IMR-90 (cell line): ENCODE measurements at regions not wholly inside any gene's neighbourhood (a gene's known extent, or its start where the extent isn't known, plus 50 kb on each side); places are given as distances from the start of the nearest gene placed in this dataset.

Source experiments
- BHLHE40 ChIP-seq: fragments of 150-350 bp; IDR thresholded peaks from 2 replicates; pipeline ENCODE4 v1.6.1; 2016; ENCODE audit warnings: mild to moderate bottlenecking, low read depth, low read length
- CEBPB ChIP-seq: IDR thresholded peaks from 2 replicates; pipeline ENCODE4 v1.6.1; 2012; ENCODE audit warnings: low read depth, low read length, improper control_type of control experiment
- CTCF ChIP-seq: conservative IDR thresholded peaks from 2 replicates; pipeline ENCODE4 v1.5.1; 2012; ENCODE audit warnings: mild to moderate bottlenecking, low read depth, low read length, improper control_type of control experiment
- ELK1 ChIP-seq: fragments of 150-350 bp; IDR thresholded peaks from 2 replicates; pipeline ENCODE4 v1.6.1; 2016; ENCODE audit warnings: low read depth, mild to moderate bottlenecking, low read length, moderate library complexity, borderline replicate concordance
- FOS ChIP-seq: fragments of 150-350 bp; IDR thresholded peaks from 2 replicates; pipeline ENCODE4 v1.6.1; 2016; ENCODE audit warnings: low read depth, low read length
- MAFK ChIP-seq: IDR thresholded peaks from 2 replicates; pipeline ENCODE4 v1.6.1; 2012; ENCODE audit warnings: low read depth, low read length, improper control_type of control experiment
- POLR2A ChIP-seq: IDR thresholded peaks from 2 replicates; pipeline ENCODE4 v1.6.1; 2012; ENCODE audit warnings: mild to moderate bottlenecking, low read depth, low read length
- RAD21 ChIP-seq: IDR thresholded peaks from 2 replicates; pipeline ENCODE4 v1.6.1; 2012; ENCODE audit warnings: low read length, improper control_type of control experiment
- USF2 ChIP-seq: fragments of 150-350 bp; IDR thresholded peaks from 2 replicates; pipeline ENCODE4 v1.6.1; 2017; ENCODE audit warnings: mild to moderate bottlenecking, antibody characterized with exemption, low read length, low read depth

GRCh38 chr1:13922466-13923110 is 222.6 kb downstream of the PRDM2 start:
- no peak for TF ChIP-seq USF2
- no peak for TF ChIP-seq CTCF
- no peak for TF ChIP-seq POLR2A
- no peak for TF ChIP-seq CEBPB
- TF ChIP-seq MAFK, result no peak
- TF ChIP-seq BHLHE40, result no peak
- TF ChIP-seq RAD21, result no peak
- no peak for TF ChIP-seq FOS
- no peak for TF ChIP-seq ELK1
